K562 (cell line): ENCODE measurements at regions not wholly inside any gene's neighbourhood (a gene's known extent, or its start where the extent isn't known, plus 50 kb on each side); places are given as distances from the start of the nearest gene placed in this dataset.

Experiments used
- ATAC-seq: fragments of 200-7000 bp; cut with Tn5 transposase; 3 replicates; pipeline ENCODE4 v1.9.1; 2020; ENCODE audit warnings: moderate library complexity
- BruUV-seq: library from RNA; stranded (reverse); fragments of 400-500 nt; replicated peaks from 2 replicates; lab custom pipeline; 2021; lab: Mats Ljungman, UMichigan
- CTCF ChIA-PET: fragments of 300-600 bp; formaldehyde crosslinking; extraction: SDS; loops from one replicate; lab custom pipeline; 2021; ENCODE audit warnings: low intra/inter-chr PET ratio; lab: Yijun Ruan, JAX
- POLR2A ChIA-PET: fragments of 300-600, 350-650 bp; sonication (Branson Sonifier 250); formaldehyde crosslinking; extraction: SDS; loops from one replicate; lab custom pipeline; 2021; ENCODE audit warnings: antibody characterized with exemption, inconsistent platforms; lab: Yijun Ruan, JAX
- DNase-seq, 4 experiments: peaks; one replicate each; pipeline versions ENCODE4 v3.0.0 to v3.0.0-alpha.2; 2011 to 2018; ENCODE audit warnings: low spot score in 3 of 4, mixed read lengths in 3 of 4; ENCODE audit errors: extremely low read depth in 1 of 4
- FAIRE-seq: peaks from 2 replicates; lab custom pipeline; 2011; peaks lifted over from hg19 to GRCh38; lab: Jason Lieb, UNC
- H2AFZ ChIP-seq: 2 replicates; pipeline ENCODE4 v1.6.0; 2011; ENCODE audit warnings: low read depth, low read length, control low read depth, inconsistent platforms
- H3K27ac ChIP-seq: fragments of 200-600 bp; 3 replicates; pipeline ENCODE4 v1.8.0; 2011; ENCODE audit warnings: low read depth, mild to moderate bottlenecking, control low read depth, inconsistent platforms, low read length, moderate library complexity, mixed read lengths; ENCODE audit errors: extremely low read depth
- H3K27me3 ChIP-seq, 2 experiments: fragments of 300-600 bp in 1 of 2; 2 replicates in 1 of 2; 3 replicates in 1 of 2; pipeline versions ENCODE4 v1.6.0 to v1.8.0; 2011; ENCODE audit warnings: inconsistent platforms in 2 of 2, low read length in 2 of 2, mild to moderate bottlenecking in 1 of 2, mixed read lengths in 1 of 2, moderate library complexity in 1 of 2; ENCODE audit not compliant: control insufficient read depth in 2 of 2, insufficient read depth in 2 of 2
- H3K36me3 ChIP-seq: fragments of 300-600 bp; 3 replicates; pipeline ENCODE4 v1.8.0; 2011; ENCODE audit warnings: mild to moderate bottlenecking, low read length, inconsistent platforms; ENCODE audit not compliant: control insufficient read depth, insufficient read depth
- H3K4me1 ChIP-seq, 2 experiments: fragments of 200-600 bp in 1 of 2; replicated peaks in 1 of 2; 2 replicates in 1 of 2; 3 replicates in 1 of 2; pipeline versions ENCODE4 v1.5.1 to v1.8.0; 2011; ENCODE audit warnings: inconsistent platforms in 2 of 2, low read length in 2 of 2, mild to moderate bottlenecking in 1 of 2, mixed read lengths in 1 of 2, moderate library complexity in 1 of 2; ENCODE audit not compliant: control insufficient read depth in 2 of 2, insufficient read depth in 2 of 2
- H3K4me2 ChIP-seq: 2 replicates; pipeline ENCODE4 v1.6.1; 2011; ENCODE audit warnings: low read length, control low read depth, inconsistent platforms, mixed read lengths; ENCODE audit not compliant: insufficient read depth
- H3K4me3 ChIP-seq: fragments of 200-600 bp; sonication (generic), shearing (Covaris generic); 2 replicates; pipeline ENCODE4 v1.5.1; 2016; ENCODE audit warnings: control low read depth, inconsistent platforms
- H3K79me2 ChIP-seq: fragments of 200-600 bp; 3 replicates; pipeline ENCODE4 v1.8.0; 2011; ENCODE audit warnings: low read length, inconsistent platforms; ENCODE audit not compliant: control insufficient read depth, insufficient read depth
- H3K9ac ChIP-seq, 2 experiments: 2 replicates each; pipeline versions ENCODE4 v1.6.0 to v1.6.1; 2011; ENCODE audit warnings: low read depth in 2 of 2, low read length in 2 of 2, control low read depth in 1 of 2, inconsistent platforms in 1 of 2, mild to moderate bottlenecking in 1 of 2, mixed read lengths in 1 of 2; ENCODE audit not compliant: insufficient read depth in 1 of 2
- H3K9me1 ChIP-seq: one replicate; pipeline ENCODE4 v1.6.0; 2011; ENCODE audit warnings: inconsistent platforms, mild to moderate bottlenecking, low read length, moderate library complexity; ENCODE audit not compliant: control insufficient read depth, insufficient read depth
- H3K9me3 ChIP-seq: replicated peaks from 2 replicates; pipeline ENCODE4 v1.5.1; 2011; ENCODE audit warnings: low read depth, low read length, inconsistent platforms; ENCODE audit not compliant: control insufficient read depth, insufficient read depth
- H4K20me1 ChIP-seq: replicated peaks from 2 replicates; pipeline ENCODE4 v1.6.1; 2011; ENCODE audit warnings: low read length, inconsistent platforms, mixed read lengths; ENCODE audit not compliant: control insufficient read depth, insufficient read depth
- CBFA2T2 ChIP-seq: fragments of 450-650 bp; conservative IDR thresholded peaks from 2 replicates; pipeline ENCODE4 v1.6.1; 2017; ENCODE audit warnings: mild to moderate bottlenecking
- KDM1A ChIP-seq, 2 experiments: fragments of 450-650 bp; IDR thresholded peaks; 2 replicates each; pipeline ENCODE4 v1.6.1; 2016; ENCODE audit warnings: mild to moderate bottlenecking in 2 of 2
- L3MBTL2 ChIP-seq: fragments of 450-650 bp; IDR thresholded peaks from 2 replicates; pipeline ENCODE4 v1.6.1; 2016; ENCODE audit warnings: mild to moderate bottlenecking, moderate library complexity
- LARP7 ChIP-seq: fragments of 450-650 bp; IDR thresholded peaks from 2 replicates; pipeline ENCODE4 v1.6.1; 2016
- PURB ChIP-seq: sonication (generic); formaldehyde crosslinking; IDR thresholded peaks from 2 replicates; pipeline ENCODE4 v1.9.0; 2021; ENCODE audit warnings: low read depth, mild to moderate bottlenecking, missing genetic modification reagents
- SMARCB1 ChIP-seq: IDR thresholded peaks from 2 replicates; pipeline ENCODE4 v1.6.1; 2011; ENCODE audit warnings: improper control_type of control experiment, low read depth; ENCODE audit not compliant: insufficient read length
- SRF ChIP-seq, 2 experiments: fragments of 250-450, 450-650 bp in 1 of 2; sonication (Bioruptor Pico) in 1 of 2; sonication (generic) in 1 of 2; formaldehyde crosslinking; IDR thresholded peaks; 2 replicates each; pipeline versions ENCODE4 v1.5.0 to v1.5.1; 2020 to 2022; ENCODE audit warnings: mild to moderate bottlenecking in 1 of 2, missing genetic modification reagents in 1 of 2
- ZNF175 ChIP-seq: fragments of 200-800 bp; sonication (Bioruptor generic); IDR thresholded peaks from 2 replicates; pipeline ENCODE4 v1.6.1; 2016; ENCODE audit warnings: low read depth, mild to moderate bottlenecking, missing genetic modification characterization, missing compliant biosample characterization
- ZNF197 ChIP-seq: fragments of 200-800 bp; sonication (Bioruptor generic); IDR thresholded peaks from 2 replicates; pipeline ENCODE4 v1.6.1; 2016; ENCODE audit warnings: low read depth, missing genetic modification characterization, missing compliant biosample characterization
- ZNF217 ChIP-seq: sonication (generic); formaldehyde crosslinking; IDR thresholded peaks from 2 replicates; pipeline ENCODE4 v1.8.0; 2022; ENCODE audit warnings: mild to moderate bottlenecking, missing genetic modification reagents
- ZNF311 ChIP-seq: fragments of 250-450 bp; sonication (Bioruptor Pico); IDR thresholded peaks from 2 replicates; pipeline ENCODE4 v1.4.0; 2020; ENCODE audit warnings: mild to moderate bottlenecking, moderate library complexity
- WGBS: fragments of 100-300 bp; shearing (Covaris generic); methylation state at CpG from one replicate; pipeline ENCODE4 v1.1.6; 2016; ENCODE audit warnings: low coverage, mixed read lengths; ENCODE audit not compliant: insufficient coverage; ENCODE audit errors: missing lambda C conversion rate; 5-methylcytosine and 5-hydroxymethylcytosine counted together
- in situ Hi-C: fragments of 300-500 bp; cut with MboI; formaldehyde crosslinking; loops from 4 replicates; pipeline ENCODE4 v1.15.0; 2018; ENCODE audit warnings: inconsistent platforms, mixed read lengths
- intact Hi-C: fragments of 100-400 bp; cut with micrococcal nuclease; formaldehyde crosslinking; loops from 2 replicates; pipeline ENCODE4 v1.14.2; 2022
- TF ChIP-seq, protein P1 (sequence below): fragments of 250-450 bp; sonication (Bioruptor Pico); IDR thresholded peaks from 2 replicates; pipeline ENCODE4 v1.5.0; 2021

- H3K9me1 ChIP-seq, result no peaks in the 10 kb centered on the region
- H3K4me1 ChIP-seq, result no peaks in the 10 kb centered on the region
- no peaks in the 10 kb centered on the region for H4K20me1 ChIP-seq
- ChIA-PET CTCF (no interaction called here), POLR2A (no interaction called here)
- H3K27ac ChIP-seq, result no peak overlapping the region
- no peak for TF ChIP-seq ZNF197 (CRISPR knock-in tag)
- no peak for TF ChIP-seq KDM1A (IDR thresholded peaks at IDR 0.05)
- TF ChIP-seq SRF (CRISPR knock-in tag; IDR thresholded peaks at IDR 0.05), result no peak
- in situ Hi-C loops (no loop called here), intact Hi-C loops (no loop called here)
- H3K36me3 ChIP-seq, result no peaks in the 10 kb centered on the region
- no peak for FAIRE-seq
- no TSS peak for BruUV-seq
- no peak overlapping the region for H3K4me2 ChIP-seq
- H2AFZ ChIP-seq, result no peak overlapping the region
- H3K79me2 ChIP-seq, result no peaks in the 10 kb centered on the region
- no peak overlapping the region for H3K9ac ChIP-seq
- no peak for ATAC-seq
- no peak for DNase-seq
- H3K4me3 ChIP-seq, result no peak overlapping the region
- H3K27me3 ChIP-seq, result no peaks in the 10 kb centered on the region
- no peaks in the 10 kb centered on the region; the same call in 1 of the 2 replicates for H3K9me3 ChIP-seq
- 3% methylated on average over 13 of the region's 17 CpGs for WGBS
Observed at GRCh38 chr17:71287071-71287823, 833.6 kb upstream of the SOX9 start.

- Histone ChIP-seq H3K79me2 (no peaks in the 10 kb centered on the region), H2AFZ (no peak overlapping the region), H3K27me3 (no peaks in the 10 kb centered on the region), H3K36me3 (no peaks in the 10 kb centered on the region), H3K4me1 (no peaks in the 10 kb centered on the region), H3K9ac (no peak overlapping the region), H3K9me1 (no peaks in the 10 kb centered on the region), H4K20me1 (no peaks in the 10 kb centered on the region), H3K4me2 (no peak overlapping the region), H3K27ac (no peak overlapping the region), H3K9me3 (no peaks in the 10 kb centered on the region), H3K4me3 (no peak overlapping the region)
- ChIA-PET POLR2A (no interaction called here), CTCF (no interaction called here)
- DNase-seq, result no peak
- no TSS peak for BruUV-seq
- TF ChIP-seq ZNF217 (CRISPR knock-in tag) (no peak), ZNF311 (CRISPR knock-in tag) (no peak), SMARCB1 (no peak), ZNF175 (CRISPR knock-in tag) (no peak), LARP7 (no peak), L3MBTL2 (no peak), PURB (CRISPR knock-in tag) (no peak), CBFA2T2 (no peak)
- TF ChIP-seq, protein P1, sequence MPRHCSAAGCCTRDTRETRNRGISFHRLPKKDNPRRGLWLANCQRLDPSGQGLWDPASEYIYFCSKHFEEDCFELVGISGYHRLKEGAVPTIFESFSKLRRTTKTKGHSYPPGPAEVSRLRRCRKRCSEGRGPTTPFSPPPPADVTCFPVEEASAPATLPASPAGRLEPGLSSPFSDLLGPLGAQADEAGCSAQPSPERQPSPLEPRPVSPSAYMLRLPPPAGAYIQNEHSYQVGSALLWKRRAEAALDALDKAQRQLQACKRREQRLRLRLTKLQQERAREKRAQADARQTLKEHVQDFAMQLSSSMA (CRISPR knock-in tag), result no peak
- ATAC-seq, result no peak
- 8% methylated on average over 1 of the region's 1 CpG for WGBS
- in situ Hi-C loops (no loop called here), intact Hi-C loops (no loop called here)
- no peak for FAIRE-seq
Observed at GRCh38 chr17:71292006-71292405, 828.8 kb upstream of the SOX9 start.
